Stimulated activated CD4-positive, alpha-beta T cell treated with anti-CD3 and anti-CD28 coated beads, TNF-alpha, amount 100 ng/mL, for 1 hour (primary cell): ENCODE measurements at regions not wholly inside any gene's neighbourhood (a gene's known extent, or its start where the extent isn't known, plus 50 kb on each side); places are given as distances from the start of the nearest gene placed in this dataset.
"Not testable (repeated sequence)": the region's sequence is repeated elsewhere in the genome, so short reads cannot be mapped to it uniquely, and the experiment has no call there.

Experiments
- DNase-seq, 3 donors: peaks; one replicate each; pipeline ENCODE4 v3.0.0-alpha.2; 2020; ENCODE audit warnings: low read depth in 3 of 3, low spot score in 1 of 3

DNA sequence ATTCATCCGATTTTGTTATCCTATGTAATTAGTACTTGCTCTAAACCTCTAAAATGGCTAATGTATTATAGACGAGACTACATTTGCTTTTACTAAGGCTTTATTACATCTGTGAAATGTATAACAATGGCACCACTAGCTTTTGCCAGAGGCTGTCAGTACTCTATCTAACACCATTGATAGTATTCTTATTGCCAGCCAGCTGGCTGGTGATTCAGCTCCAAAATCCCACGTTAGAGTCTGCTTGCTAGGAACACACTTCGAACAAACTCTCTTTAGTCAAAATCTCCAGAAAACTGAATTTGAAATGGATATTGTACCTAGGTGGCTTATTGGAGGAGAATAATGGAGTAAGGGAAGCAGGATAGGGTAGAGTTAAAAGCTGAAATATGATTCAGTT is 839.2 kb downstream of the SLC6A15 start:
- no peak for DNase-seq

DNA sequence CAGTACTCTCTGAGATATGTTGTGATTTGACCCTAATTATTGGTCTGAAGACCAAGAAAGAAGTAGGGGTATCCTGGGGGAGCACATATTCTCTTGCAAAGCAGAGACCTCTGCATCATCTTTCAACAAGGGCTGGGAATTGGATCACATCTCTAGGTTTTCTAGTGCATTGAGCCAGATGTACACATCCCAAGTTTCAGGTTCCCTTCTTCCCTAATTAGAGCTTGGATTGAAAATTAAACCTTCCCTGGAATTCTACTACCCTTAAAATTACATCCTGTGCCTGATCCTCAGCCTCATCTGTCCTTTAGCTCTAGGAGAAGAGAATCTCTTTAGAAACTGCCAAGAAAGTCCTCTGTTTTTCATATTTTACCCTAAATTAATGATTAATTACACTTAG is 839.6 kb downstream of the SLC6A15 start:
- no peak for DNase-seq

DNA sequence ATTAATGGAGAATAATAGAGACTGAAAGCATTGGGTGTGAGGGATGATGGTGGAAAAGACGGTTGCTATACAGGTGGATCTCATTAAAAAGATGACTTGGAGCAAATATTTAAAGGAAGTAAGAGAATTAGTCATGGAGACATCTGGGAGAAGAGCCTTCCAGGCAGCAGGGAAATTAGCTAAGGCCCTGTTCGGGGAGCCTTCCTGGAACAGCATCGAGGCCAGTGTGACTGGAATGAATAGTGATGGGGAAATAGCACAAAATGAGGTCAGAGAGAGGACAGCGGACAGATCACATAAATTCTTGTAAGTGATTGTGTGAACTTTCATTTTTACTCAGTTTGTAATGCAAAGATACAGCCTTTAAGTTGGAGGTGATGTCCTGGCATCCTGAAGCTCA is 842.3 kb downstream of the SLC6A15 start:
- DNase-seq: no peak

DNA sequence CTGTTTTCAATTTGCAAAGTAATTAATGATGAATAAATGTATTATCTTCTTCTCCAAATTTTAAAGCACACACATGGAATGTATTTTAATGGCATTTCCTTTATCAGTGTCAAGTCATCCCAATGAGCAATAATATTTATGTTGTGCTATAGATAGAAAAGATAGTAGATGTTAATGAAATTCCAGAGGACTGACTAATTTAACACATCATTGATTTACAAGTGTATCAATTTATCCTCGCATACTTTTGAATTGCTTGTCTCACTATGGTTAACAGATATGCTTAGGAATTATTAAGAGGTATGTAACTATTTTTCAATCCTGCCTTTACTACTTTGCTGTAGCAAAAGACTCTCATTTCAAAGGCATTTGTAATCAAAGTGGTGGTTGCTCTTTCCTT is 842.9 kb downstream of the SLC6A15 start:
- no peak for DNase-seq

DNA sequence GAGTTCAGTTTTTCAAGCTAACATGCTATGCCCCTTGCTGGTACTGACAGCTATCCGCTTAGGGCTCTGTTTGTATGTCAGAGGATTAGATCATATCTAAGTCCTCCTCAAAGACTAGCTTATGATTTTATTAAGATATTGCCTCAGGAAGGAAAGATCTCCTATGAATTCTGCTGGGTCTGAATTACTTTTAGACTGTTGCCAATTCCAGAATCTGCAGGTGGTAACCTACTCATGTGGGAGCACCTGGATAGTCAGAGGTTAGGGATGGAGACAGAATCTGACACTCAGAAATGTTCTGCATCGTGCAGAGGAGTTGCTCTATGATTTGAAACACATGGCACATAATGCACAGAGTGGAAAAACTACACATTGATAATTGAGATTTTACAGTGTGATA is 843.4 kb downstream of the SLC6A15 start:
- DNase-seq: no peak

DNA sequence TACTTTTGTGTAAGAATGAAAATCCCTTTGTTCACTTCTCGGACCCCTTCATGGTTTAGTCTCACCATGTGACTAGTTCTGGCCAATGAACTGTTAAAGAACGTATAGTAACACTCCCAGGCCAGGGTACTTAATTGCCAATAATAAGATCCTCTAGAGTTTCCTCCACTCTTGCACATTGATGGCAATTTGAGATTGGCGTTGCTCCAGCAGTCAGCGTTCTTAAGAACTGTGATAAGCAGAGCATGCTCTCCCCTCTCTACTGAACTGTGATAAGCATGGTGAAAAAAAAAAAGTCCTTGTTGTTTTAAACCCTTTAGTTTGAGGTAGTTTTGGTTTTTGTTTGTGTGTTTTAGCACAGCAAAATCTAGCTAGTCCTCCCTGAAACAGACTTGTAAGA is 854.5 kb downstream of the SLC6A15 start:
- no peak for DNase-seq

DNA sequence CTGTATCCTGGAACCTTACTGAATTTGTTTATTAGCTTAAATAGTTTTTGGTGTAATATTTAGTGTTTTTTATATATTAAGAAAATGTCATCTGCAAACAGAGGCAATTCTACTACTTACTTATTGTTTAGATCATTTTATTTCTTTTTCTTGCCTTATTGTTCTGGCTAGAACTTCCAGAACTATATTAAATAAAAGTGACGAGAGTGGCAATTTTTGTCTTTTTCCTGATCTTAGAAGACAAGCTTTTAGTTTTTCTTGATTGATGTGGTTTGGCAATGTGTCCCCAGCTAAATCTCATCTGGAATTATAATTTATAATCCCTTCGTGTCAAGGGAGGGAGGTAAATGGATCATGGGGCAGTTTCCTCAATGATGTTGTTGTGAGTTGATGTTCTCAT is 857.8 kb downstream of the SLC6A15 start:
- no peak for DNase-seq

DNA sequence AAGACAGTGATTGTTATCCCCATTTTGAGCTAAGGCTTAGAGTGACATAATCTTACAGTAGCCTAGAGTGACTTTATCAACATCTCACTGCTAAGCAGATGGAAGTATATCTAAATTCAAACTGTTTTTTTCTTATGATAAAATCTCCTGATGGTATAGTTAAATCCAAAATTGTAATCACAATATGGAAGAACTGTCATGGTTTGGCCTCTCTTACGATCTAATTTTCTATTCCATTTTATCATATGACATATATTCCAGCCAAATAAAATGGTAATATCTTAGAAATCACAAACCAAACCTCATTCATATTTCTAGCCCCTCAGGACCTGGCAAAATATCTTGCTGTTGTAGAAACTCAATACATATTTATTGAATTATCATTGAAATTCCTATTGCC is 864.7 kb downstream of the SLC6A15 start:
- DNase-seq: no peak

DNA sequence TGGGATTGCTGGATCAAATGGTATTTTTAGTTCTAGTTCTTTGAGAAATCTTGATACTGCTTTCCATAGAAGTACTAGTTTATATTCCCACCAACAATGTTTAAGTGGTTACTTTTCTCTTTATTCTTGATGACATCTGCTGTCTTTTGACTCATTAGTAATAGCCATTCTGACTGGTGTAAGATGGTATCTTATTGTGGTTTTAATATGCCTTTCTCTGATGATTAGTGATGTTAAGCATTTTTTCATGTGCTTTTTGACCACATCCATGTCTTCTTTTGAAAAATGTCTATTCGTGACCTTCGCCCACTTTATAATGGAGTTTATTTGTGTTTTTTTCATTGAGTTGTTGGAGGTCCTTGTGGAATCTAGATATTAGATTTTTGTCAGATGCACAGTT is 865.7 kb downstream of the SLC6A15 start:
- DNase-seq: no peak

DNA sequence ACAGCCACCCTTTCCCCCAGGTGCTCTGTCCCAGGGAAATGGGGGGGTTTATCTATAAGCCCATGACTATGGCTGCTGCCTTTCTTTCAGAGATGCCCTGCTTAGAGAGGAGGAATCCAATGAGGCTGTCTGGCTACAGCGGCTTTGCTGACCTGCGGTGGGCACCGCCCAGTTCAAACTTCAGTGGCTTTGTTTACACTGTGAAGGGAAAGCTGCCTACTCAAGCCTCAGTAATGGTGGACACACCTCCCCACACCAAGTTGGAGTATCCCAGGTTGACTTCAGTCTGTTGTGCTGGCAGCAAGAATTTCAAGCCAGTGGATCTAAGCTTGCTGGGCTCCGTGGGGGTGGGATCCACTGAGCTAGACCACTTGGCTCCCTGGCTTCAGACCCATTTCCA is 869.2 kb downstream of the SLC6A15 start:
- DNase-seq: no peak

DNA sequence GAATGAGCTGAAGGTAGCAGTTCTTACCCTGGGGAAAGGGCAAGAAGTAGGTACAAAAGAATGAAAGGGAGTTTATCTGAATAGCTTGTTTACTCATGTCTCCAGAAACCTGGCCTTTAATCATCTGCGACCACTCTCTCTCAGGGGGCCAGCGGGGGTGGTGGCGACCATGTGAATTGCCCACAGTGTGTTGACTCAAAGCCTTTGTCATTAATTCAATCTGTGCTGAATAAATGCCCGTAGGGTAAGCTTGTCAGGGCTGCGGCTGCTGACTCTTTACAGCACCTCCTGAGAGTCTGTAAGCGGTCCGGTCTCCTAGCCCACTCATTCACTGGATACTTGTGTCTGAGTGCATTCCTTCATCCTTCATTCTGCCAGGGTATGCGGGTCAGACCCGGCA is 874.4 kb downstream of the SLC6A15 start:
- DNase-seq: no peak

DNA sequence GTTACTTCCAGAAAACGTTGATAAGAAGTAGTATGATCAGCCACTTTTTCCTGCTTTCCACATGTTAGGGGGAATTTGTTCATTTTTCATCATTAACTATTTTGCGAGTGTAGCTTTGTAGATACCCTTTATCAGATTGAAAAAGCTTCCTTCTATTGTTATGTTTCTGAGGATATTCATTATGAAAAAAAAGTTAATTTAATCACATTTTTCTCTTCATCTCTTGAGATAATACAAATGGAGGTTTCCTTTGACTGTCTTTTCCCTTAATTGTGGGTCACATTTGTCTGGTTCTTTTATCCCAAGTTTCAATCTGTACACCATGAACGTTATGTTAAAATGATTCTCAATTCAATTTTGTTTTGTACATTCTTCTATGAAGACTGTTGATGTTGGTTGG is 875.7 kb downstream of the SLC6A15 start:
- DNase-seq: no peak

DNA sequence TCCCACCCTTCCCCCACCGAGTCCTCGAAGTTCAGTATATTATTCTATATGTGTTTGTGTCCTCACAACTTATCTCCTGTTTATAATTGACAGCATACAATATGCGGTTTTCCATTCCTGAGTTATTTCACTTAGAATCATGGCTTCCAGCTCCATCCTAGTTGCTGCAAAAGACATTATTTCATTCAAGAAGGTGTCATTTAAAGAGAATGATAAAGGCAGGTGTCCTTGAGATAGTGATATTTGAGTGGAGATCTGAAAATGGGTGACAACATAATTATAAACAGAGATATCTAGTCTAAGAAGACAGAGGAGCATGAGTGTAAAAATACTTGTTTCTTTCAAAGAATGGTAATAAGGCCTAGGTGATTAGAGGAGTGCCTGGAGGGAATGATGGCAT is 876.8 kb downstream of the SLC6A15 start:
- no peak for DNase-seq

DNA sequence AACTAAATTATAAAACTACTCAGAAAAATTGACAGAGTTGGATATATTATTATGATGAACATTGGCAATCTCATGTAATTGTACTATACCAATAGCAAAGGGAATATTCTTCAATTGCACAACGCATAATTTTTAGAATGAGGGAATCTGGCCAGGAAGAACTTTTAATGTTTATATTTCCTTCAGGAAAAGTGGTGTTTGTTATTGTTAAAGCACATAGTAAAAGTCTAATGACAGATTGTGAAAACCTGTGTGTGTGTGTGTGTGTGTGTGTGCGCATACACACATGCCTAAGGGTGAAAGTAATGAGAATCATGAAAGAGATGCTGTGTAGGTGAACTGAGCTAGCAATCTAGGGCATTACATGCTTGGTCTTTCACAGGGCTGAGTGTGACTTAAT is 877.7 kb downstream of the SLC6A15 start:
- DNase-seq: no peak

DNA sequence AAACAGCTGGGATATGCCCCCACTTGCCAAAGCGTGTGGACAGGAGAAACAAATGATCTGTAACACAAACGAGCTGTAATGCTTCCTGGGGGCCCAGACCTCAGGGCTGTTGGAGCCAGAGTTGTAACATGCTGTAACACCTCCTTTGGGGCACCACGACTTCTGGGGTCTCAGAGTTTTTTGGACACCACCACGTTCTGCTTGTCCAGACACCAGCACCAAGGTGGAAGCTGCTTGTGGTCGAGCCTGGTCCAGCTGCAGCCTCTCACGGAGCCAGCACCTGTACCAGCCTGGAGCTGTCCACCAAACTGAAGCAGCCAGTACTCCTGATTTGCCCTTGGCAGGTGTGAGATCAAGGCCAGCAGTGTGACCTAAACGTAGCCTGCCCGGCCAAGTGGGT is 879.4 kb downstream of the SLC6A15 start:
- no peak for DNase-seq

DNA sequence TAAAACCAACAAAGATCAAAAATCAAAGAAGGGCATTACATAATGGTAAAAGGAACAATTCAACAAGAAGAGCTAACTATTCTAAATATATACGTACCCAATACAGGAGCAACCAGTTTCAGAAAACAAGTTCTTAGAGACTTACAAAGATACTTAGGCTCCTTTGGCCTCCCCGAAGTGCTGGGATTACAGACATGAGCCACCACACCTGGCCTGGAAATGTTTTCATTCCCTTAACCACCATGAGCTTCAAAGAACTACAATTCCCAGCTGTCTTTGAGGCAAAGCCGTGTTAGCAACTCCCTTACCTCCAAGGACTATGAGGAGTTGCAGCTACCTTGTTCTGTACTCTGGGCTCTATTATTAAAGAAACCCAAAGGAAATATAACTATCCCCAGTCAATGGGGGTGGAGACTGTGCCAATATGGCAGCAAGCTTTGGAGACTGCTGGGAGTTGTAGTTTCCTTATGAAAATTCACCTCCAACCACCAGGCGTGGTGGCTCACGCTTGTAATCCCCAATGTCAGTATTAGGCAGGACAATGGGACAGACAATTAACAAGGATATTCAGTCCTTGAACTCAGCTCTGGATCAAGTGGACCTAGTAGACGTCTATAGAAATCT is 893.9 kb downstream of the SLC6A15 start:
- DNase-seq: not testable (repeated sequence)

DNA sequence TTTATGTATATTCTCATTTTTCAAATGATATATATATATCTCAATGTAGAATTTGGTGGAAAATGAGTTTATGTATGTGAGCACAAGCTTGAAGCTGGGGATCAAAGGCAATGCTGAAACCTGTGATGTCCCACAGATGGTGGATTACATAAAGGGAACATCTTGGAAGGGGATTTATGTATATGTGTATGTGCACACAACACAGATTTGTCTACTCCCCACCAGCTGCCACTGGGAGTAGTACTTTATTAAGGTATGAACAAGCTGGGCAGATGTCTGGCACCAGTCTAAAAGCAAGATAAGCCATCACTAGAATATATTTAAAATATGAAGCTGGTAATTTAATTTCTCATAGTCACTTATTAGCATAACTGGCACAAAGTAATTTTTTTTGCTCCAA is 895.6 kb downstream of the SLC6A15 start:
- no peak for DNase-seq

DNA sequence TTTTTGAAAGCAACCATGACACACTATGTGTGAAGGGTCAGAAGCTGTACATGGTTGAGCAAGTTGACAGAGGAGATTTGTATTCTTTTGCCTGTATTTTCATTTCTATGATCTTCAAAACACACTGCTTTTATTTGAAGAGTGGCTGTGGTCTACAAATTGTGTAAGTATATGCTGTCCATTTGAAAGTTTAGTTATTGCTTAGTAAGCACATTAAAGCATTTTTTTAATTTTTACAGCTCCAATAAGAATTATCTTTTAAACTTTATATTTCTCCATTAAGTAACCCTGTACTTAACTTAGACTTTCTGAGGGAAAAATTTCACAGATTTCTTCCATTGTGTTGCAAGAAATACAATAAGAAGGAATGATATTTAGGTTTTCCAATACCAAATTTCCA is 915.2 kb downstream of the SLC6A15 start:
- no peak for DNase-seq

DNA sequence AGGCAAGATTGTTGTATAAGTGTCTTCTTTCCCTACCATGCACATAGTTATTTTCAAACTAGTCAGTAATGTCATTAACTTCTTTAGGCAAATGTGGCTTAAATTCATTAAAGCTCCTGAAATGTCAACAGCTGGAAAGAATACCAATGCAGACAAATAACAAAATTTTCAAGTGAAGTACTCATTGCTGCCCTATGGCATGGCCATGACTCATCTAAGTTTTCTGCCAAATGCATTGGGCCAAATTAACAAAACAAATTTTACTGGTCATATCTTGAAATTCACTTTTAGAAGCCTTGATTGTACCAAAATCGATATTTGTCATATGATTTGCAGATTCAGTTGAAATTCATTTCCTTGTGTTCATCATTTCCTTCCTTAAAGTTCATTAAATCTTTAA is 915.9 kb downstream of the SLC6A15 start:
- DNase-seq: no peak

DNA sequence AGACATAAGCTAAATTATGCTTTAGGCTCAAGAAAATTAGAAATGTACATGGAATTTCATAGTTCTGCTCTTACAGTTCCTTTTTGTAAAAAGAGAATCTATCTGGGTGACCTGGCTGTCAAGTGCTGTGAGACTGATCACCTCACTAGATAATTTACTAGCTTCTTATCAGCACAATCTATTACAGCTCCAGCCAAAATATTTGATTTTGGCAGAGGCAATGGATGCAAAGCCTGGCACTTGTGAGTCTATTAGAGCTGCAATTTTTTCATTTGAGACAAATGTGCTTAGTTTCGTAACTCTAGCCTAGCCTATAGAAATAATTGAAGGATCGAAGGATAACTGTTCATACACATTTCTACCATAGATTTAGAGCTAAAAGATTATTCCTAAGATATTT is 927.5 kb downstream of the SLC6A15 start:
- no peak for DNase-seq

DNA sequence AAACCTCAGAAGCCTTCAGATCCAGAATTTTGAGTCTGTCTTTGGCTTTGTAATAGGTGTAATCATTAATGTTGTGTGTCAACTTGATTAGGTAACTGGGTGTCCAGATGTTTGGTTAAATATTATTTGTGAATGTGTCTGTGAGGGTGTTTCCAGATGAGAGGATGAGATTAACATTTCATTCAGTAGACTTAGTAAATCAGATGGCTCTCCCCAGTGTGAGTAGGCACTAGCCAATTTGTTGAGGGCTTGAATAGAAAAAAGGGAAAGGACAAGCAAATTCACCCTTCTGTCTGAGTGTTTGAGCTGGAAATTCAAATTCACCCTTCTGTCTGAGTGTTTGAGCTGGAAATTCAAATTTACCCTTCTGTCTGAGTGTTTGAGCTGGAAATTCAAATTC is 932.2 kb downstream of the SLC6A15 start:
- no peak for DNase-seq

DNA sequence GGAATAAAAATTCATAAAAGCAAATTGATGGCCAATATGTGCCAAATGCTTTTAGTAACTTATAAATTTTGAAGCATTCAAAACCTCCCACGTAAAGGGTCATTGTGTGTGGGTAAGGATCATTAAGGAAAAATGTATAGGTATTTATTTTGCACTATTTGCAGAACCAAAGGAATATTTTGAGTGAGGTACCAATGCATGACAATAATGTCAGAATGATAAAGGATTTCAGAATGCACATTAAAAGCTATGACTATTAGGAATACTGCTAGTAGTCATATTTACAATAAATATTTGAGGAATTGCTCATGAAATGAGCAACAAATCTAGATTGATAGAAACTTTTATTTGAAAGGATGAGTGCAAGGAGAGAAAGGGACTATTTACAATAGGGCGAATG is 932.8 kb downstream of the SLC6A15 start:
- no peak for DNase-seq

DNA sequence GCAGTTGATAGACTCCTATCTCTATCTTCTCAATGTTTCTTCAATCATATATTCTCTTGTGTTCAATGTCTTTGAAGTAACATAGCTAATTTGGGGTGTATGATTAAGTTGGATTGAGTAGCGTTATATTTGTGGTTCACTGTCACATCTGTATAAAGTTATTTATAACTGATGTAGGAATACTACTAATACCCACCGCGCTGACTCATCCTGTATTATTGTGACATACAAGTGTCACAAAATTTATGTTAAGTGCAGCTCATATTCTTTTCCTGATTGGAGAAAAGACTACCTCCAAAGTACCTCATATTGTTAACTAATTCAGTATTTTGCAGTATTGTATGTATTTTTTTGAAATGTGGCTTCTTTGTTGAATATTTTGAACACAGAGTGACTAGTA is 940.8 kb downstream of the SLC6A15 start:
- DNase-seq: no peak

DNA sequence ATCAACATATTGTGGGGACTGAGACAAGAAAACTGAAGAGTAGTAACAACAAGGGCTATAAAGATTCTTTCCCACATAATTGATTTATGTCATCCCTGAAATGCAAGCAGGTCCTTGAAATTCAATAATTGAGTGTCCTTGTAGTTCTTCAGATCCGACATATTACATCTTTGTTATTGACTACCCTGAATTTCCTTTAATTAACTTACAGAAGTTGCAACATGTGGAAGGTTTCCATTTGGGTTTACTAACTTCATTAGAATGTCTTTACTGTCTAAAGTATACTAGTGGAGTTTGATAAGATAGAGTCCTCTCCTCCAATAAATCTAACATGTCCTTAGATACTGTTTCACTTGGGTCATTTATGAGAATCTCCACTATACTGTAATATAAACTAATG is 951.8 kb downstream of the SLC6A15 start:
- no peak for DNase-seq
